22Rv1 (cell line): ENCODE measurements at regions not wholly inside any gene's neighbourhood (a gene's known extent, or its start where the extent isn't known, plus 50 kb on each side); places are given as distances from the start of the nearest gene placed in this dataset.

Experiments used
- CTCF ChIP-seq: fragments of 450-650 bp; IDR thresholded peaks from 2 replicates; pipeline ENCODE4 v1.5.1; 2017; ENCODE audit warnings: mild to moderate bottlenecking
- ZFX ChIP-seq: fragments of 450-650 bp; IDR thresholded peaks from 2 replicates; pipeline ENCODE4 v1.6.1; 2017; ENCODE audit warnings: antibody characterized with exemption, borderline replicate concordance

DNA sequence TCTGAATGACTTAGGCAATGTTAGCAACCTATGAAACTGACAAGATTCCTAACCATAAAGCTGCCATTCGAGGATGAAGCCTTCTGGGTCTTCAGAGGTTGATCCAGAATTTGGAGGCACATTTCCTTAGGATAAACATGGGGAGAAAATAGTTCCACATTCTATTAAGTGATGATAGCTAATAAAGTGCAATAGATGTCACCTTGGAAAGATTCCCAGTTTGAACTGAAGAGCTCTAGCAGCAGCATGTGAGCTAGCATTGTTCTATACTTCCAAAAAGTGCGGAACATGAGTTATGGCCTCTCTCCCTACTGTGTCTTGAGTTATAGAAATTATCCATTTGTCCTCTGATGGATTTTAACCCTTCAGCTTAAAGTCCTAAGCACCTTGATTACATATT, 991.4 kb upstream of the SLIT2 start:
- no peak for TF ChIP-seq CTCF
- TF ChIP-seq ZFX: no peak
